Skin epidermis (tissue), 12 donors: ENCODE measurements at regions not wholly inside any gene's neighbourhood (a gene's known extent, or its start where the extent isn't known, plus 50 kb on each side); places are given as distances from the start of the nearest gene placed in this dataset.

ENCODE experiments used
- H3K27ac ChIP-seq, 21 experiments: fragments of 200-600 bp; sonication (generic) in 11 of 21; one replicate each; pipeline ENCODE4 v1.5.0; 2020; ENCODE audit warnings: mild to moderate bottlenecking in 3 of 21, inconsistent platforms in 2 of 21, moderate library complexity in 2 of 21
- H3K4me3 ChIP-seq, 7 experiments: fragments of 200-600 bp; sonication (generic) in 2 of 7; one replicate each; pipeline ENCODE4 v1.5.0; 2020; ENCODE audit warnings: inconsistent platforms in 2 of 7, mild to moderate bottlenecking in 2 of 7, moderate library complexity in 1 of 7

DNA sequence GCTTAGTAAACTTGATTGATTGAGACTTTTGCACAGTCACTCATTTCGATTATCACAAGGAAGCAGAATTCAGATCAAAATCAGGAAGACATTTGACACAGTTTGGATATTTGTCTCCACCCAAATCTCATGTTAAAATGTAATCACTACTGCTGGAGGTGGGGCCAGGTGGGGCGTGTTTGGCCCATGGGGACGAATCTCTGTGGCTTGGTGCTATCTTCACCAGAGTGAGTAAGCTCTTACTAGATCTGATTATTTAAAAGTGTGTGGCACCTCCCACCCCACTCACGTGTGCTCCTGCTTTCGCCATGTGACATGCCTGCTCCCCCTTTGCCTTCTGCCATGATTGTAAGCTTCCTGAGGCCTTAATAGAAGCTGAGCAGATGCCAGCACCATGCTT is 291.4 kb downstream of the PCNX1 start:
- H3K27ac ChIP-seq = no peak overlapping the region
- no peak overlapping the region for H3K4me3 ChIP-seq

DNA sequence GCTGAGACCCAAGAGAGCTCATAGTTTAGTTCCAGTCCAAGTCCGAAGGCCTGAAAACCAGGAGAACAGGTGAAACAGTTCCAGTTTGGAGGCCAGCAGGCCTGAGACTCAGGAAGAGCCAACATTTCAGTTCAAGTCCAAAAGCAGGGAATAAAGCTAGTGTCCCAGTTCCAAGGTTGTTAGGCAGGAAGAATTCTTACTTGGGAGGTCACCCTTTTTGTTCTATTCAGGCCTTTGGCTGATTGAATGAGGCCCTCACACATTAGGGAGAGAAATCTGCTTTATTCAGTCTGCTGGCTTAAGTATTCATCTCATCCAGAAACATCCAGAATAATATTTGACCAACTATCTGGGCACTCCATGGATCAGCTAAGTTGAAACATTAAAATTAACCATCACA is 294.6 kb downstream of the PCNX1 start:
- no peak overlapping the region for H3K27ac ChIP-seq
- H3K4me3 ChIP-seq = no peak overlapping the region

DNA sequence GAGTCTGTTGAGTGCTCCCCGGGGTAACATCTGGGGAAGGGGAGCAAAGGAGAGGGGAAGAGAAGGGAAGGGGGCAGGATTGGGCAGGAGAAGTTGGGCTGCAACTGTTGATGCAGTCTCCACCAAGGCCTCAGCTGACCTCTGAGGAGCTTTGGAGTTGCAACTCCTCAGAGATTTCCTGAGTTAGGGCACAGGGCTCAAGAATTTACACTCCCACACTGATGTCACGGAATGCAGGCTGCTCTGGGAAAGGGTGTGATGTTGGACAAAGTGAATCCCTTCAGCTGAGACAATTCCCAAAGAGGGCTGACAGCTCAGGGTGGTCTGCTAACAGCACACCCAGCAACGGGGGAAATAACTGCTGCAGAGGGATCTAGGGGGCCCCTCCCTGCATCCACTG is 295.6 kb downstream of the PCNX1 start:
- Histone ChIP-seq H3K27ac (no peak overlapping the region), H3K4me3 (no peak overlapping the region)

DNA sequence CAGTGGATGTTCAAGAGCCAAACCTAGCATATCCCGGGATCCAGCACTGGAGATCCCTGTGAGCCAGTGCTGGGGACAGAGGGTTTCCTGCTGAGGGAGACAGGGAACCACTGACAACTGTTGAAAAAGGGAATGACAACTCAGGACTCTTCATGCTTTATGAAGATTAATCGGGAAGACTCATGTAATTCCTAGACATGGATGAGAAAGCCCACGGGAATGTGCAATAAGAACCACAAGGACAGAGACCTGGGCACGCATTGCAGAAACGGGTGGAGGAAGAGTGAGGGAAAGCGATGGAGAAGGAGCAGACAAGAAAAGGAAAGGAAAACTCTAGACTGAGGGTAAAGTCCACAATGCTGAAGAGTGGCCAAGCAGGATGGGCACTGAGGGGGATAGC is 296.0 kb downstream of the PCNX1 start:
- Histone ChIP-seq H3K4me3 (no peak overlapping the region), H3K27ac (no peak overlapping the region)

DNA sequence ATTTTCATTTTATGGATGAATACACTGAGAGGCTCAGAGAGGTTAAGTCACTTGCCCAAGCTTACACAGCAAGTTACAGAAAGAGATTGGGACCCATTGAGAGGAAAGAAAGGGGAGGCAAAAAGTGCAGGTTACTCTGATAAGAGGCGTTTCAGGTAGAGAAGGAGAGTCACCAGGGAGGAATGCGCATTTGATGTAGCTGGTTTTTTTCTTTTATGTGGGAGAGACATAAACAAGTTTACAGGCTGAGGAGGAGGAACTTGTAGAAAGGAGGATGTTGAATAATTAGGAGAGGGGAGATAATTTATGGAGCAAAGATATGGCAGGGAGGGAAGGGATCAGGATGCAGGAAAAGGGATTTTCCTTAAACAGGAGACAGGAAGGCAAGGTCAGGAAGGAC is 297.0 kb downstream of the PCNX1 start:
- Histone ChIP-seq H3K4me3 (no peak overlapping the region), H3K27ac (no peak overlapping the region)

DNA sequence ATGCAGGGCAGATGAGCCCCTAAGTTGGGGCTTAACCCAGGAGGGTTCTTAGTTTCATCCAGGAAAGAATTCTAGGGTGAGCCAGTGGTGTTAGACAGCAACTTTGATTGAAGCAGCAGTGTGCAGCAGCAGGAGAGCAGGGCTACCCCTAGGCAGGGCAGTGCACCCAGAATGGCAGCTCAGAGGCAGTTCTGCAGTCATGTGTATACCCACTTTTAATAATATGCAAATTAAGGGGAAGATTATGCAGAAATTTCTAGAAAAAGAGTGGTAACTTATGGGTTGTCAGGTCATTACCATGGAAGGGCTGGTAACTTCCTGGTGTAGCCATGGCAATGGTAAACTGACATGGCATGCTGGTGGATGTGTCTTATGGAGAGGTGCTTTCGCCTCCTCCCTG is 297.5 kb downstream of the PCNX1 start:
- Histone ChIP-seq H3K4me3 (no peak overlapping the region), H3K27ac (no peak overlapping the region)

DNA sequence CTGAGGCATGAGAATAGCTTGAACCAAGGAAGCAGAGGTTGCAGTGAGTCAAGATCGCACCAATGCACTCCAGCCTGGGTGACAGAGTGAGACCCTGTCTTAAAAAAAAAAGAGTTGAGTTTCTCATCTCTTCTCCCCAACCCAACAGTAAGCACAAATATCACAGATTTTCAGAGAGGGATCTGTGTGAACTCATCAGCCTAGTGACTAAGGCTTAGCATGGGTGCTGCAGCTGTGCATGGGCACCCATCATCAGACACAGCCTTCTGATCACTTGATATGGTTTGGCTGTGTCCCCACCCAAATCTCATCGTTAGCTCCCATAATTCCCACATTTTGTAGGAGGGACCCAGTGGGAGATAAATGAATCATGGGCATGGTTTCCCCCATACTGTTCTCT is 298.9 kb downstream of the PCNX1 start:
- H3K27ac ChIP-seq = no peak overlapping the region

DNA sequence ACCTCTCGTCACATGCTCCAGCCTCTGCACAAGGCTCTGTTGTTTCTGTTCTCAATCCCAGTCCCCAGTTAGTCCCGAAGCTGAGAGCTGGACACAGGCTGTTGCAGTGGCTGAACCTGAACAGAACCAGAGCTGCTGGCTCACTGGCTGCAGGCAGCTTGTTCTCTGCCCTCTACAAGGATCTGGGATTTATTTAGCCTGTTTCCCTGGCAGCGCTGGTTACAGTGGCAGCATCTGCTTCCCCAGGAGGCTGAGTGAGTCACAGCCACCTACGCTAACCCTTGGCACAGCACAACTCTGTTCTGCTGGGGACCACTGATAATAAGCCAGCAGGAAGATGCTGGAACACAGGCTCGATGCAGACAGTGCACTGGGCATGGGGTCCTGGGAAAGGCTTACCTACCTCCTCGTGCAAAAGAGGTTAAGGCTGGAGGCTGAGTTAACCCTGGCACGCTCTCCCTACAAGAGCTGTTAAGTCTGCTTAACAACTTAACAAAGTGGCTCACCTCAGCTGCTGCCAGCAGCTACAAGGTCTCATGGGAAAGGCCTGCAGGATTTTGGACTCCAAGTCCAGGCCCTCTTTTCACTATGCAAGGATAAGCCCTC is 299.6 kb downstream of the PCNX1 start:
- no peak overlapping the region for H3K27ac ChIP-seq
- H3K4me3 ChIP-seq = no peak overlapping the region

More for the DNA sequence above, 298.9 kb downstream of the PCNX1 start:
- no peak overlapping the region for H3K4me3 ChIP-seq

DNA sequence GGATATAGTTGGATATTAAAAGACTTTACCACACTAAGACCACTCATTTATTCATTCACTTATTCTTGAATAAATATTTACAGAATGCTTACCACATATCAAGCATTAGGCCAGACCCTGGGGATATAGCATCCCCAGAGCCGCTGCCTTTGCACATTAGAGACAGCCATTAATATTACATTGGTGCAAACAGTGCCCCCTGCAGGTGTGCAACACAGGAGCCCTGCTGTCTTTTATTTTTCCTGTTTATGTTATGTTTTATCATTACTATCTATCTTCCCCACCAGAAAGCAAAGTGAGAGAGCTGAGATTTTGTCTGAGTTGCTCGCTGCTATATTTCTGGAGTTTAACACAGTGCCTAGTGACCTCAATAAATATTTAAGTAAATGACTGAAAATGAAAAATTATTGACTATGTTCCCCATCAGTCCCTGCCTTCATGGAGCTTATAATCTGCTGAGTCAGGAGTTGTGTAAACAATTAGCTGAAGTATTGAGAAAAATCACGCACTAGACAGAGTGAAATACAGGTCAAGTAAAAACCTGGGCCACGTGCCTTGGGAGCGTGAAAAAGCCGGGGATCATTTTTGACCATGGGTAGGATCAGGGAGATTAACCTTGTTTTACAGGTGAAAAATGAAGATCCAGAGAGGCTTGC is 301.6 kb downstream of the PCNX1 start:
- Histone ChIP-seq H3K4me3 (no peak overlapping the region), H3K27ac (no peak overlapping the region)

DNA sequence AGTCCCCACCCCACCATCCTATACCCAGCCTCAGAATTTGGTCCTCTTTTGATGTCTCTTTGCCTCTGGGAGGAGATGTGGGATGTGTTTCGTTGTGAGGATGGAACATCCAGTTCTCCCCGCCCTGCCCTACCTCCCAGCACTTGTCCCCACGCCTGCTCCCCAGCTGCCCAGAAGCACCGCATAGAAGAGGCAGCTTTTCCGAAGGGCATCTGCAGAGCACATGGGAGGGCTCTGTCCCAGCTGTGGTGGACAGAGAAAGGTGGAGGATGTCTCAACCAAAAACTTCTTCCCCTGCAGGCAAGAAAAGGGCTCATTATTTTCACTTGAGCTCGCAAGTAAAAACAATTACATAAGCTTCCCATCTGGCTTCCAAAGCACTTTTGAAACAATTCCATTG is 302.6 kb downstream of the PCNX1 start:
- Histone ChIP-seq H3K4me3 (no peak overlapping the region), H3K27ac (no peak overlapping the region)

DNA sequence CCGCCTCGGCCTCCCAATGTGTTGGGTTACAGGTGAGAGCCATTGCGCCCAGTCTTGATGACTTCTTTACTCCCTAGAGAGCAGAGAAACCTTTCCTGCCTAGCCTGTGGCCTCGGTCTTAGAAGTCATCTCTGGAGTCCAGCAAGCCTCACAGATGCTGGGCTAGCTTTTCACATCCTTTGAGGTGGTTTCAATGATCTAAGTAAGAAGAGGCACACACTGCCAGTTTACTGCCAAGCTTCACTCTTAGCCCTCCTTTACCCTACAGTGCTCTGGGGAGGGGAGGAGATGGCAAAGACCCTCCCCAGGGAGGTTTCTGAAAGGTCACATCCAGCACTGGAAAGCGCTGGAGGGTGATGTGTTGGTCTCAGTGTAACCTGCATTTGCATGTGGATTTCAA is 304.8 kb downstream of the PCNX1 start:
- no peak overlapping the region for H3K4me3 ChIP-seq
- H3K27ac ChIP-seq = no peak overlapping the region

DNA sequence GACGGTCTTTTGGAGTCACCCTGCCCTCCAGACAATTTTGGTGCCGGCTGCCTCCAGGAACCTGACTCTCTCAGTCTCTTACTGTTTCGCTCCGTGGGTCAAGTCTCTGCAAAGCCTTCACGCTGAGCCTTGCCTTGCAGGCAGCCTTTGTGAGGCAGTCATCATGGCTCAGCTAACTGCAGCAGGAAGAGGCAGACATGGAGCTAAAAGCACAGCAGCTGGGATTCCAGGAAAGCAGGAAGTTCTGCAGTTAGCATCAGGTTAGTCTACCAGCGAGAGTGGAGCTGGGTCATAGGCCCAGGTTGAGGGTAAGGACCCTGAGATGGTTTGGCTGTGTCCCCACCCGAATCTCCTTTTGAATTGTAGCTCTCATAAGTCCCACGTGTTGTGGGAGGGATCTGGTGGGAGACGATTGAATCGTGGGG is 305.4 kb downstream of the PCNX1 start:
- Histone ChIP-seq H3K4me3 (no peak overlapping the region), H3K27ac (no peak overlapping the region)

DNA sequence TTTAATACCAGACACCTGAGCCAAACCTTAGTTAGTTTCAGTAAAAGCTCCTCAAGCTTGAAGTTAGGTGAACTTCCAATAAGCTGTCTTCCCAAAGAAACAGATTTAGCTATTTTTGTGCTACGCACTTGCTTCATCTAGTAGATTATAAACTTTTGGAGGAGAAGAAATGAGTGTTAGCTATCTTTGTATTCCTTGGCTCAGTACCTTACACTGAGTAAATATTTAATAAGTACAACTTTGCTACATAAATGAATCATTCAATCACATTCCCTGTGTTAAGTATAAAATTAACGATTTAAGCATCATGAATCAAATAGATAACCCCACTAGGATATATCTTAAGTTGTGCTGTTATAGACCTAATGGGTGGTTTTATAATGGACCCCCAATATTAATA is 307.0 kb downstream of the PCNX1 start:
- H3K4me3 ChIP-seq = no peak overlapping the region

DNA sequence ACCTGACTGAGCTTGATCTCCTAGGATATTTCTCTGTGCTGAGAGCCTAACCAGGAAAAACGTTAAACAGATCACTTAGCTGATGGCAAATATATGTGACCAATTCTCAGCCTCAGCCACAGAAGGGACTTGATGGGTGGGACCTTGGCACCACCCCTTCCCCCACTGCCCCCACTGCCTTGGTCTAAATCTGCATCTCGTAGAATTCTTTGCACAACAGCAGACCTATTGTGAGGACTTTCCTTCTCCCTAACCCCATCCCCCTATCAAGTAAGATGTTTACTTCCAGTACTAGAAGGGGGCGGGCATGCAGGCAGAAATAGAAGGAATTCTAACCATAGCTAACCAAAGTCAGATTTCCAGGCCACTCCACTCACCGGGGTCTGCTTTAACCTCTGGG is 313.2 kb downstream of the PCNX1 start:
- Histone ChIP-seq H3K4me3 (no peak overlapping the region), H3K27ac (no peak overlapping the region)

More for the DNA sequence above, 307.0 kb downstream of the PCNX1 start:
- no peak overlapping the region for H3K27ac ChIP-seq

DNA sequence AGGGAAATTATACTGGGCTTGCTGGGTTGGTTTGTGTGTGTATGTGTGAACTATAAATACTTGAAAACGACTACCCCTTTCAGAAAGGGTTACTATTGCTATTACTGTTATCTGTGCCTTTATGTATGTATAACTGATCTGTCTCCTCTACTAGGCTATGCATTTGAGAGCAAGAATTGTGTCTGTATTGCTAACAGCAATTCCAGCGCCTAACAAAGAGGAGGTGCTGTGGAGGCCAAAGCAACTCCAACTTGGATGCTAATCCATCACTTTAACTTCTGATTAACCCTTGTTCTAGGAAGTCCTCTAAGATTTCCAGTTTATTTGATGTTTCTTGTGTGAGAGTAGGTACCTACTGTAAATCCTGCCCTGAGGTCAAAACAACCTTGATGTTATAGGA is 313.9 kb downstream of the PCNX1 start:
- Histone ChIP-seq H3K27ac (no peak overlapping the region), H3K4me3 (no peak overlapping the region)

DNA sequence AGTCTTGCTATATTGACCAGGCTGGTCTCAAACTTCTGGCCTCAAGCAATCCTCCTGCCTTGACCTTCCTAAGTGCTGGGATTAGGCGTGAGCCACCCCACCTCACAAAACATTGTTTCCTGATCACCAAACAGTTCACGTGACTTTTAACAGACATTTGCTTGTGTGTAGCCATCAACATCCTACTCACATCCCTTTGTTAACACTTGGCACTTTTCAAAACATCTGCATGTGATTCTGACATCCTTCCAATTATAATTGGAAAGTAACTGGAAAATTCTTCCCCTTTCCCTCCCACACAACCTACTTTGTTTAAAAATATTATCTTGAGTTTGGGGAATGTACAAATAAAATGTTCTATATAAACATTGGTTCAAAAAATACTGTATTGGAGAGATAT is 317.9 kb downstream of the PCNX1 start:
- no peak overlapping the region for H3K4me3 ChIP-seq
- H3K27ac ChIP-seq = no peak overlapping the region

DNA sequence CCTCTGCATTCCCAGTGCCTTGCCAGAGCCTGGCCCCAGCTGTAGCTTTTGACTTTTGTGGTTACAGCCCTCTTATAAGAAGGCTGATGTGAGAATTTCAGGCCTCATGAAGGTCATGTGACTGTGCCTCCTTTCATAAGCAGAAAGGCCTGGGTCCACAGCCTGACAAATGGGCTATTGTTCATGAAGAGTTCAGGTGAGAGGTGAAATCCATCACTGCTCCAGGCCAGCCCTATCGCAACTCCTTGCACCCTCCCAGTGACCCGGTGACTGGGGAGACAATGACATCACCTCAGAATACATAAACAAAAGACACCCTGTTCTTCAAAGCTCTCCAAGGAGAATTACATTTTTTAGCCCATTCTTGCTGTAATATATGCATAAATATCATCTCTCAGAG is 321.5 kb downstream of the PCNX1 start:
- Histone ChIP-seq H3K4me3 (no peak overlapping the region), H3K27ac (no peak overlapping the region)

DNA sequence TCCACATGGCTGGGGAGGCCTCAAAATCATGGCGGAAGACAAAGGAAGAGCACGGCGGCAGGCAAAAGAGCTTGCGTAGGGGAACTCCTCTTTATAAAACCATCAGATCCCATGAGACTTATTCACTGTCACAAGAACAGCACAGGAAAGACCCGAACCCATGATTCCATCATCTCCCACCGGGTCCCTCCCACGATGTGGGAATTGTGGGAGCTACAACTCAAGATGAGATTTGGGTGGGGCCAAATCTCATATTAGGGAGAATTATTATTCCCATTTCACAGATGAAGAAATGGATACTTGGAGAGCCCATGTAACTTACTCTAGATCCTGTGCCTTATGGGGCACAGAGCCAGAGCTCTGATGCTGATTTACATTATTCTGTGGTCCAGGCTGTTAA is 322.6 kb downstream of the PCNX1 start:
- H3K4me3 ChIP-seq = no peak overlapping the region
- no peak overlapping the region for H3K27ac ChIP-seq

DNA sequence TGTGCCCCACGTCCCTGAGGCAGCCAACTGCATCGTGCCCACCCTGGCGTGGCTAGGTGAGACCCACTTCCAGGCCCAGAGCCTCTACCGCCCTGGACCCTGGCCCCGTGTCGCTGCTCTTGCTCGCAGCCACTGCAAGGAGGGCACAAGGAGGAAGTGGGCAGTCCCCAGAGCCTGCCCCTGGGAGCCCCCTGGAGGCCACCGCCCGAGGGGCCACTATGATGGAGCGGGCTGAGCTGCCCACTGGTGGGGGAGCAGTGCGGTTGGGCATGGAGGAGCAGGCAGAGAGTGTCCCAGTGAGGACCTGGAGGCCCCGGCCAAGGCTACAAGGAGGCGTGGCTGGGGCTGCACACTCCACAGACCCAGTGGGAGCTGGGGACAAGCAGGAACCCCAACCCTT is 323.6 kb downstream of the PCNX1 start:
- Histone ChIP-seq H3K27ac (no peak overlapping the region), H3K4me3 (no peak overlapping the region)

DNA sequence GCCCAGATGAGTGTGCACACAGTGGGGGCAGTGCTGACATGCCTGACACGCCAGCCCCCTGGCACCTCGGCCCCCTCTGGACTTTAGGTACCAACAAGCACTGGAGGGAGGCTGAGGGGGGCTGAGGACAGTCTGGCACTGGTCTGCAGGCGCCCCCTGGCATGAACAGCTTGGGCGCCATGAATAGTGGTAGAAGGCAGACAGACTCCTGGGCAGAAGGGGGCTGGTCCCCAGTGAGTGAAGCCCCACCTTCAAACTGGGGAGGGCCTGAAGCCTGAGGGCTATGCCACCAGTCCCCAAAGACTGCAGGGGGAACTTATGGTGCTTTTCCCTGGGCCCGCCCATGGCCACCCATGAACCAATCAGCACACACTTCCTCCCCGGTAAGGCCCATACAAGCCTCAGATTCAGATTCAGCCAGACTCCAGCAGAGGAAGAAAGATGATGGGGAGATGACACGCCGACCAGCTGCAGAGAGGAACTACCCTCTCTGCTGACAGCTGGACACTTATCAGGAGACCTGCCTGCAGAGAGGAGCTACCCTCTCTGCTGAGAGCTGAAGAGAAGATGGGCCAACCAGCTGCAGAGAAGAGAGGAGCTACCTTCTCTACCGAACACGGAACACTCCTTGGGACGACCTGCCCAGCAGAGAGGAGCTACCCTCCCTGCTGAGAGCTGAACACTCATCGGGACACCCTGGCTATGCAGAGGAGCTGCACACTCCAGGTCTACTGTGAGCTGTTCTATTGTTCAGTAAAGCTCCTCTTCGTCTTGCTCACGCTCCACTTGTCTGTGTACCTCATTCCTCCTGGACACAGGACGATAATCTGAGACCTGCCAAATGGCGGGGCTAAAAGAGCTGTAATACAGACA is 324.5 kb downstream of the PCNX1 start:
- no peak overlapping the region for H3K27ac ChIP-seq
- H3K4me3 ChIP-seq = no peak overlapping the region

DNA sequence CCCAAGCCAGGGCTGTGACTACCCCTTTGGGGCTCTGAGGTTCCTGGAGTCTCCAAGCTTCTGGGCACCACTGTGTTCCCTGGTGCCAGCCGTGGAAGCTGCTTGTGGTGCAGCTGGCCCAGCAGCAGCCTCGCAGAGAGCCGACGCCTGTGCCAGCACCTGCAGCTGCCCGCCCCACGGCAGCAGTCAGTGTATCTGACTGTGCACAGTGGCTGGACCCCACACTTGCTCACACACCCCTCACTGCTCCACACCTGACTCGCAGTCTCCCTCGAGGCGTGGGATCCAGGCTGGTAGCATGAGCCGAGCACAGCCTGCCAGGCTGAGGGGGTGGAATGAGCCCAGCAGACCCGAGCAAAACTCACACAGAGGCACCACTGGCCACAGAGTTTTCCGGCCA is 325.2 kb downstream of the PCNX1 start:
- Histone ChIP-seq H3K4me3 (no peak overlapping the region), H3K27ac (no peak overlapping the region)
